HG03378 (cell line): ENCODE measurements at regions not wholly inside any gene's neighbourhood (a gene's known extent, or its start where the extent isn't known, plus 50 kb on each side); places are given as distances from the start of the nearest gene placed in this dataset.

Source experiments
- ATAC-seq: cut with Tn5 transposase; IDR thresholded peaks from one replicate; pipeline ENCODE4 v1.9.1; 2021; ENCODE audit warnings: mild to moderate bottlenecking, moderate library complexity; ENCODE audit not compliant: unreplicated experiment

DNA sequence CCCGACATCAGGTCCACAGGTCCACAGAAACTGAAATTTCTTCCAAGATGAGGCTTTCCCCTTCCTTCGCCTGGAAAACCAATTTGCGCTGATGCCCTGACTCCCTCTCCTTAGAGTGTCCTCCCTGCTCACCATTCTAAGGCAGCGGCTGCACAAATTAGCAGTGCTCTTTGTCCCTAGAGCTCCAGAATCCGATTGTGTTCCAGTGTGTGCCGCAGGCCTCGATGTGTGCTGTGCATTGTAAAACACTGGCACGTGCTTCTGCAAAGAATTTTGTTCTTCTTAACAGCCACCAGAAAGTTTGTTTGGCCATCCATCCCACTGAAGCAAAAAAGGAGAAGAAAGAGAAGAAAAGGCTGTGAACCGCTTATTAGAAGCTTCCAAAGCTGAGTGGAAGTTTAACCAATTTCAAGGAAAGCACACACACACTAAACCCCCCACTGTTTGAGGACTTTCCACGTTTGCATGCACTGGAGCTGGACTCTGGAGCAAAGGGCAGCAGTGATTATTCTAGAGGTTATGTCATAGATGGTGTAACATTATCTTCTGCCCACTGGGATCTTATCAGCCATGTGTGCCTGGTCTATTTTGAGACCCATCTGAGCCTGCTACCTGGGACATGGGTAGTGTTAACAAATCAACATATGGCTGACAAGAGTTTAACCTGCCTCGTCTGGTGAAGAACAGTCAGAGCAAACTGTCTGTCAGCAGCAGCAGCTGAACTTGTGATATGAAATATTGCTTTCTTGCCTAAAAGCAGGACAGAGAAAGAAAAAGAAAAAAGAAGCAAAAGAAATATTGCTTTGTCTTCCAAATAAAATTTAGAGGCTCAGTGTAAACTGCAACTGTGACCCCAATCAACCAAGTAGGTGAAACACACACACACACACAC is 64.9 kb upstream of the RREB1 start:
- ATAC-seq, result no peak

DNA sequence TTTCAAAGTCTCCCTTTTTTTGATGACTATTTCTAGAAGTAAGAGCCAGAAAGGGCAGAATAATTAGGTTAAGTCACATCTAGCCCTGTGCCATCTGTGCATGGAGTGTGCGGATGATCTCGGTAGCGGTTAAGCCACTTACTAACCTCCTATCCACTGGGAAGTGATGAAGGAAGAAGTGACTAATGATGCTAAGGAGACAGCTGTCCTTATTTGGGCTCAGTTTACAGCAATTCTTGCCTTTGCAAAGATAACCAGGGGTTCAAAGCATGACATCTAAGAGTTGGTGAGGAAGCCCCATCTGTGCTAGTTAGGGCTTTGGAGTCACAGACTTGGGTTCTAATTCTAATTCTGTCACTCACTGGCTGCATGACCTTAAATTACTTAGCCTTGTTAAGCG is 62.4 kb upstream of the RREB1 start:
- no peak for ATAC-seq

DNA sequence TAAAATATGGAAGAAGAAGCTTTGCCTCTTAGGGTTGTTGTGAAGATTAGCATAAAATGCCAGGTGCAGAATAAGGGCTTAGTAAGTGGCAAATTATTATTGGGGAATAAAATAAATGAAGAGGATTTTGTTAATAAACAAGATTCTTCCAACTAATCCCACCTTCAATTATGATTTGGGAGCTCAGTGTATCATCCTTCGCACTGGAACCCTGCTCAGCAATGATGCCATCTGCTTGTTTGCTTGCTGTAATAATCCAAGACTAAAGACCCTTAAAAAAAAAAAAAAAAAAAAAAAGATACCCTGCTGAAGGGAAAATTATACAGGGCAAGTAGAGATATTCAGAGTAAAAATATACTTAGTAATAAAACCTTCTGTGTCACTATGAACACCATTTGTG is 62.0 kb upstream of the RREB1 start:
- ATAC-seq, result no peak

DNA sequence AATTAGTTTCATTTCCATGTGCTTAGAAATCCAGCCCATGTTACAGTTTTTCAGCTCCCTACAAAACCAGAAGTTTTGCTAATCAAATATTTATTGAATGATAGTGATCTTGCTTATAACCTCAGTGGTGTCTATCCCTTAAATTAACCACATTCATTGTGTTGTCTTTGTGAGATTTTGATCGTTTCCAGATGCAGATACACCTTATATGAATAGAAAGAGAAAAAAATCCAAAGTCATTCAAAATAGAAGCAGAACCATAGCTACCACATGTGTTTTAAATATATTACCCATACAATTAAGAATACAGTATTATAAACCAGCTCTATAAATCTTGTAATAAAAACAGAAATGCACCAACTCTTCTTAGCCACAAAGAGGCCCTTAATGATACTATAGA is 60.6 kb upstream of the RREB1 start:
- no peak for ATAC-seq

DNA sequence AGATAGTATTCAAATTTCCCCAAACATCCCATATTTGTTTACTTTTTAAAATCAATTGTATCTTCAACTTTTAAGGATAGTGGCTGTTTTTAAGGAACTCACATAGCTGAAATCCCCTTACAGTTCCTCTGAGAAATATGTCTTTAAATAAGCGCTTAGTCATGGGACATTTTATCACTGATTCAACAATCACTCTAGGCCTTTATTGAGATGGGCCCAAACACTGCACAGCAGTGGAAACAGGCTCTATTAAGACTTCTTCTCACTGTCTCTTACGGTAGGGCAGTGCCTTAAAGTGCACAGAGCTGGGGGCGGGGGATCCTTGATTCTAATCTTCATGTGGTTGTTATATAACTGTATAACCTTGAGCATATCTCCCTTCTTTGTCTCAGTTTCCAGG is 59.8 kb upstream of the RREB1 start:
- no peak for ATAC-seq

DNA sequence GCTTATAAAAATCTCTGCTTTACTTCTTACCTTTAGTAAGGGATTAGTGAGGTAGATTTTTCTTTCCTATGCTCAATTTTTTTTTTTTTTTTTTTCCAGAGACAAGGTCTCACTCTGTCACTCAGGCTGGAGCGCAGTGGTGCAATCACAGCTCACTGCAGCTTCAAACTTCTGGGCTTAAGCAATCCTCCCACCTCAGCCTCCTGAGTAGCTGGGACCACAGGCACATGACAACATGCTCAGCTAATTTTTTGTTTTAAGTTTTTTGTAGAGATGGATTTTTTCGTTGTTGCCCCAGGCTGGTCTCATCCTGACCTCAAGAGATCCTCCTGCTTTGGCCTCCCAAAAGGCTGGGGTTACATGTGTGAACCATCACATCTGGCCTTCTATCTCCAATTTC is 58.9 kb upstream of the RREB1 start:
- no peak for ATAC-seq

DNA sequence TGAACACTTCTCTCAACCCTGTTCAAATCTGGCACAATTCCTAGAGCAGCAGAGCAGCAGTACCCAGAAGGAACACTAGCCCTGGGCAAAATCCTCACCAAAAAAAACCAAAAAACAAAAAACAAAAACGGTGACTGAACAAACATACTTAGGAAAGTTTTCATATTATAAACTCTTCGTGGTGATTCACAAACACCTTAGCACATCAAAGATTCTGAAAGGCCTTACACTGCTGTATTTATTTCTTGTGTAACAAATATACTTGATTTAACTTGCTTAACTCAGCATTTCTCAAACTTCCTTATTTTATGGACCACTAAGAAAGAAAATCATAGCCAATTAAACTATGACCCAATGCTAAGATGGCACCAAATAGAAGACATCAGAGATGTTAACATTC is 57.8 kb upstream of the RREB1 start:
- ATAC-seq, result no peak

DNA sequence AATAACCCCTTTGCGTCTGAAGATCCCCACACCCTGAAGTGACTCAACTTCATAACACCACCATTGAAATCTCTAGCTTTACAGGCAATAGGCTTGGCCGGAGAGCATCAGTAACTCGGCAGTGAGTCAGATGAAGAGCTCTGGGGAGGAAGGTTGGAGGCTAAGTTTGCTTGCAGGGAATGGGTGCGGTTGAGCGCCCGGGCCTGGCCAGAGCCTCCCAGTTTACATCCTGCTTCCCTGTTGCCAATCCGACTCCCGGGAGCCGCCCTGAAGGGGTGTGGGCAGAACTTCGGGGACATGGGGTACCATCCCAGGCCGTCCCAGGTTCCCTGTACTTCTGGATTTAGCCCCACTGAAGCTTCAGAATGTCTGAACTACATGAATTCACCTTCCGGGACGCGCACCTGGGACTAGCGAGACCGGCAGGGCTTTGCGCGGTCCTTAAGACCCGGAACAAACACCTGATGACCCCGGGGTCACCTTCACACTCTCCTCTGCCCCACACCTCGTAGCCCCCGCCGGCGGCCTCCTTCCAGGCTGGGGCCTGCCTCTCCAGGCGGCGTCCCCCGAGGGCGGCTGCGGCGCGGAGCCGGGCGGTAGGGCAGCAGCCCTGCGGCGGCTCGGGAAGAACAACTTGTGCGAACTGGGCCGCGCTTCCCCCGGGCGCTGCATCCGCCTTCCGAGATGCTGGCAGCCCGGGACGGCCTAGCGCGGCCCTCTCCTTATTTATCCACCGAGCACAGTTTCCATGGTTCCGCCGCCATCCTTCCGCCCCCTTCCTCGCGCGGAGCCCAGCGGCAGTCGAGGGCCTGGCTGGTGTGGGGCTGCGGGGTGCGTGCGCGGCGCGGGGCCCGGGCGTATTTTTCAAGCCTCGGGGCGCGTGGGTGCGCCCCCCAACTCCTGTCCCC is 56.6 kb upstream of the RREB1 start:
- ATAC-seq, result no peak

DNA sequence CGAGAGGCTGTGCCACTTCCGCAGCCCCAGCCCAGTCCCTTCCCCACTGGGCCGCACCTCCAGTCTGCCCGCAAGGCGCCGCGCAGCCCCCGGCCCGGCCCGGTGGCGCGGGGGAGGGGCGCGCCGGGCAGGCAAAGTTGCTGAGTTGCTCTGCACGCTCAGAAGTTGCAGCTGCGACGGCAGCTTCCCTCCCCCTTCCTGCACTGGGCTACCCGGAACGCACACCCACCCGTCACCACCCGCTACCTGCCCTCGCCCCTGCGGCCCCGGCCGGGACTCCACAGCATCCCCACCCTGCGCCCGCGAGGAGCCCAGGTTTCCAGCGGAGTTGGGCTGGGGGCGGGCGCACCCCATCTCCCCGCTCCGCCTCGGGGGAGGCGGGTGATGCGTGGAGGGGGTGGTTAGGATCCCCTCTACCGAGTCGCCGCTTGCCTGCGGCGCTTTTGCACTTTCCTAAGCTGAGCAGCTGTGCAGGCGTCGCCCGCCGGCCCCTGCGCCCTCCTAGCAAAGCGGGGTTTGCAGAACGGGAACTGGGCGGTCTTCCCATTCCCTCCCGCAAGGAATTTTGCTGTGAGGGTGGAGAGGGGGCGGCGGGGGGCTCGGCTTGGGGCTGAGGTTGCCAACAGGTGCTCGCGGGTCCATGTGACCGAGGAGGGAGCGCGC is 55.9 kb upstream of the RREB1 start:
- no peak for ATAC-seq

DNA sequence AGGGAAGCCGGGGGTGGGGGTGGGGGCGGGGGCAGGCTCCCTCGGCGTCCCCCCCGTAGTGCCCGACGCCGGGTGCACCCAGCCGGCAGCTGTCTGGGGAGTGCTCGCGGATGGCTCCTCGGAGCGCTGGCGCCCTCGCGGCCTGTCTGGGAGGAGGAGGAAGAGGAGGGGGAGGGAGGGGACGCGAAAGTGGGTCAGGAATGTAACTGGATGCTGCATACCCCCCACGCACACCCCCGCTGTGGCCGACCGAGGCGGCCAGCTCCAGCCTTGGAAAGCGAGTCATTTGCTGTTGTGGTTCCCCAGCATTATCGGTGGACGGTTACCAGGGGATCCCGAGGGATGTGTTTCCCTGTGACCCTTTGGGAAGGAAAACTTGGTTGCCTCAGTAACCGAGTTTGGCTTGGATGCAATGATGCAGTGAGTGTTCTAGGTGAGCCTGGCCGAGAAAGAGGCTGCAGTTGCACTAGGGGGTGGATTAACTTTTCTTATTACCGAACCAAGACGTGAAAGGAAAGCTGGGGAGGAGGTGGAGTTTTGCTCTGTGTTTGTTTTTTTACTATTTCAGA is 55.2 kb upstream of the RREB1 start:
- no peak for ATAC-seq

DNA sequence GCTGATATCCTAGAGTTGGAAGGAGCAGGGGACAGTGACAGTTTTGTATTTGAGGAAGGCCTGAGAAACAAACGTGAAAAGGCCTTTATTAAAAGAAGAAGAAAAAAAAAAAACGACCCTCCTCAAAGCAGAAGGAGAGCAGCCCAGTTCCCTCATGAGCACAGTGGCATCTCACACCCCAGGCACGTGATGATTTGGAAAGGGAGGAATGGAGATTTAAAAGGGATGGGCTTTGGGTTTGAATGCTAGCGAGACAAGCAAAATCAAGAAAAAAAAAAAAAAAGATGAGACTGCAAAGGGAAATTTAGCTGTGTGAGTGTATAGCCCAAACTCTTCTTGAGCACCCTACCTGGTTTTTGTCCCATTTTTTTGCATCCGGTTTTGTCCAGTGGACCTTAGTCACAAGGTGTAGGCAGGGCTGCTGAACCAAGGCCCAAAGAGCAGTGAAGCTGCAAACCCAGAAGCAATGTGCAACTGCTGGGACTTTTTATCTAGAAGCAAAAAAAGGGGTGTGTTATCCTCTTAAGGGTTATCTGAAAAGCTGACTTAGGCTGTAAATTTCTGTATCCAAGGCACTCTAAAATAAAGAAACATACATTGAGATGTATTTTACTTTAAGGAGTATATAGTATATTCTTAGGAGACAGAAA is 54.5 kb upstream of the RREB1 start:
- ATAC-seq, result no peak
